Tibial nerve (tissue), 3 donors: ENCODE measurements at regions not wholly inside any gene's neighbourhood (a gene's known extent, or its start where the extent isn't known, plus 50 kb on each side); places are given as distances from the start of the nearest gene placed in this dataset.

ENCODE experiments used
- POLR2A ChIP-seq, 2 donors: fragments of 450-650 bp; IDR thresholded peaks; one replicate each; pipeline ENCODE4 v1.6.1; 2017; ENCODE audit warnings: antibody characterized with exemption in 2 of 2, mild to moderate bottlenecking in 2 of 2, moderate library complexity in 2 of 2
- TF ChIP-seq, protein P1 (sequence below), 5 experiments: fragments of 200-600 bp in 3 of 5; fragments of 450-650 bp in 2 of 5; sonication (generic) in 3 of 5; IDR thresholded peaks; one replicate each; pipeline ENCODE4 v1.5.1; 2016 to 2019; ENCODE audit warnings: antibody characterized with exemption in 5 of 5, mild to moderate bottlenecking in 3 of 5, moderate library complexity in 2 of 5

- TF ChIP-seq POLR2A (IDR thresholded peaks at IDR 0.05) = no peak
- TF ChIP-seq, protein P1, sequence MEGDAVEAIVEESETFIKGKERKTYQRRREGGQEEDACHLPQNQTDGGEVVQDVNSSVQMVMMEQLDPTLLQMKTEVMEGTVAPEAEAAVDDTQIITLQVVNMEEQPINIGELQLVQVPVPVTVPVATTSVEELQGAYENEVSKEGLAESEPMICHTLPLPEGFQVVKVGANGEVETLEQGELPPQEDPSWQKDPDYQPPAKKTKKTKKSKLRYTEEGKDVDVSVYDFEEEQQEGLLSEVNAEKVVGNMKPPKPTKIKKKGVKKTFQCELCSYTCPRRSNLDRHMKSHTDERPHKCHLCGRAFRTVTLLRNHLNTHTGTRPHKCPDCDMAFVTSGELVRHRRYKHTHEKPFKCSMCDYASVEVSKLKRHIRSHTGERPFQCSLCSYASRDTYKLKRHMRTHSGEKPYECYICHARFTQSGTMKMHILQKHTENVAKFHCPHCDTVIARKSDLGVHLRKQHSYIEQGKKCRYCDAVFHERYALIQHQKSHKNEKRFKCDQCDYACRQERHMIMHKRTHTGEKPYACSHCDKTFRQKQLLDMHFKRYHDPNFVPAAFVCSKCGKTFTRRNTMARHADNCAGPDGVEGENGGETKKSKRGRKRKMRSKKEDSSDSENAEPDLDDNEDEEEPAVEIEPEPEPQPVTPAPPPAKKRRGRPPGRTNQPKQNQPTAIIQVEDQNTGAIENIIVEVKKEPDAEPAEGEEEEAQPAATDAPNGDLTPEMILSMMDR (IDR thresholded peaks at IDR 0.05) = no peak
These were observed 87.5 kb upstream of the RUNX3 start for GRCh38 chr1:25017436-25018109.
